Activated naive CD4-positive, alpha-beta T cell treated with anti-CD3 and anti-CD28 coated beads, Interleukin-2, amount 50 U/mL, for 72 hours (primary cell): ENCODE measurements at regions not wholly inside any gene's neighbourhood (a gene's known extent, or its start where the extent isn't known, plus 50 kb on each side); places are given as distances from the start of the nearest gene placed in this dataset.
"Not testable (repeated sequence)": the region's sequence is repeated elsewhere in the genome, so short reads cannot be mapped to it uniquely, and the experiment has no call there.

Experiments
- ATAC-seq, 2 donors: fragments of 150-1000 bp; cut with Tn5 transposase; 2 replicates each; pipeline ENCODE4 v1.10.0; 2021; ENCODE audit warnings: mild to moderate bottlenecking in 2 of 2, moderate library complexity in 2 of 2
- DNase-seq, 2 donors: peaks; one replicate each; pipeline ENCODE4 v3.0.0; 2021 to 2022; ENCODE audit warnings: low spot score in 2 of 2
- H3K27ac Mint-ChIP-seq, 2 donors: one replicate each; pipeline ENCODE4 v1.8.0; 2022; ENCODE audit warnings: mild to moderate bottlenecking in 2 of 2, mixed read lengths in 2 of 2
- H3K36me3 Mint-ChIP-seq, 2 donors: one replicate each; pipeline ENCODE4 v1.8.0; 2022; ENCODE audit warnings: mixed read lengths in 2 of 2
- H3K9me3 Mint-ChIP-seq, 2 donors: one replicate each; pipeline ENCODE4 v1.8.0; 2022; ENCODE audit warnings: mixed read lengths in 2 of 2

DNA sequence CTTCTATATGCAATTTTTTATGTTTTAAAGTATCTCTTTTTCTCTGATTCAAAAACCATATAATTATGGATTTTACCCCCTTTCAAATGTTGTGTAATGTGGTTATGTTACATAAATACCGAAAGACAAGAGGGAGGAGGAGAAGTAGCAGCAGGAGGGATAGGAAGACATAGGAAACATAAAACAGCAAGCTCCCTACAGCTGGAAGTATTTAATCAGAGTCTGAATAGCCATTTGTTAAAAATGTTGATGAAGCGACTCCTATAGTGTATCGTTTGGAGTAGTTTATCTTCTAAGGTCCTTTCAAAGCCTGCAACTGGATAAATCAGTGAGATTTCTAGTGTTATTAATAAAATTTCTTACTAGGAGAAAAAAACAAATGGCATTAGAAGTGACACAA lies 598.1 kb upstream of the GOLIM4 start:
- H3K36me3 Mint-ChIP-seq: no peaks in the 10 kb centered on the region
- ATAC-seq (no peak), DNase-seq (no peak)
- H3K9me3 Mint-ChIP-seq: peaks cover 3 to 21% of the 10 kb centered on the region in 2 donors
- H3K27ac Mint-ChIP-seq: no peak overlapping the region

DNA sequence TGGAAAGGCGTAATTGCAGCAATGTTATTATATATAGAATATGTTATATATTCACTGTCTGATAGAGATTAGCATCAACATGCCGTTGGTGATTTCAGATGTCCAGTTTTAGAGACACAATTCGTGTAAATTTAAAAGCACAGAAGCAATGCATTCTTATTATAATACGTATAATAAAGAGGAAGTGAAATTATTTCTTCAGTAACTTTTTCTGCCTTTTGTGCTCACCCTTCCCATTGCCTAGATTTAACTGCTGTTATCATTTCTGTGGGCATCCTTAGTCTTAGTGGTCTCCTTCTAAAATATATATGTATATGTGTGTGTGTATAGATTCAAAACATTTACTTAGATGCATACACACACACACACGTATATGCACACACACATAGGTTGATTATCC lies 592.5 kb upstream of the GOLIM4 start:
- H3K9me3 Mint-ChIP-seq: peaks cover 10 to 29% of the 10 kb centered on the region in 2 donors
- DNase-seq: no peak
- no peaks in the 10 kb centered on the region for H3K36me3 Mint-ChIP-seq
- no peak for ATAC-seq
- no peak overlapping the region for H3K27ac Mint-ChIP-seq

DNA sequence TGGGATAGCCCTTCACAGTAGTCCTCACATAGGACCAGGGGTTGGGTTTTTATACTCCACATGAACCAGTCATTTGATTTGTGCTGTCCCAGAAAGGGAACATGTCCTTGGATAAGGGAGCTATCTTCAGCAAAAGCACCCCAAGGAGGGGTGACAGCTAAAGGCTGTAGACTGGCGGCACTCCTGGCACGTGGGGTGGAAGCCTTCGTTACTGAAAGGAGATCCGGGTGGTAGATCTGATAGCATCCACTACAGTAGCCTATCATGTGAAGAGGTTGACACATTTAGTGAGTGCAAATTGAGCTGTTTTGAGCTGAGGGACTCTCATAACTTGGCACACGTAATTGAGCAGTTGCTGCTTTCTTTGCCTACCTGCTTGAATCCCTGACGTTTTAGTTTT lies 588.8 kb upstream of the GOLIM4 start:
- Mint-ChIP-seq H3K27ac (no peak overlapping the region), H3K9me3 (peaks cover 11 to 20% of the 10 kb centered on the region in 2 donors), H3K36me3 (peaks cover 0 to 4% of the 10 kb centered on the region in 2 donors)
- DNase-seq: no peak
- no peak for ATAC-seq

DNA sequence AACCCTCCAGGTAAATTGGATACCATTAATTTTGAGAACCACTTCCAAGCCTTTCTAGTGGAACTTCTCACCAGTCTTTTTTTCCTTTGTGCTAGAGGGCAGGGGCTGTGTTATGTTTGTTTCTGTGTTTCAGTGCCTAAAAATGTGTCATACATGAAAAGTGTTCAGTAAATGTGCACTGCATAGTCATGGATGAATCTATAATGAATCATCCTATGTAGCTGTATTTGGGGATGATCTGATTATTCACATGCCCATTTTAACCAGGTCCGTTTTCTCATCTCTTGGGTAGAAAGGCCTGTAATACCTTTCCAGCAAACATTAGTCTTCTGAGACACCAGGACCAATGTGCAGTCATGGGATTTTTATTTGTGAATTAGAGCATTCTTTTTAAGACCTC lies 583.0 kb upstream of the GOLIM4 start:
- Mint-ChIP-seq H3K36me3 (peaks cover 0 to 4% of the 10 kb centered on the region in 2 donors), H3K27ac (no peak overlapping the region), H3K9me3 (peaks cover 5 to 7% of the 10 kb centered on the region in 2 donors)
- DNase-seq (no peak), ATAC-seq (no peak)

- DNase-seq (no peak), ATAC-seq (no peak)
- H3K27ac Mint-ChIP-seq: no peak overlapping the region
- H3K36me3 Mint-ChIP-seq: no peaks in the 10 kb centered on the region
- peaks cover 0 to 5% of the 10 kb centered on the region in 2 donors for H3K9me3 Mint-ChIP-seq
Observed at GRCh38 chr3:168671091-168671490, 575.4 kb upstream of the GOLIM4 start.

GRCh38 chr3:168660879-168661657 lies 565.3 kb upstream of the GOLIM4 start:
- not testable (repeated sequence) for H3K9me3 Mint-ChIP-seq, ATAC-seq, H3K27ac Mint-ChIP-seq, DNase-seq, H3K36me3 Mint-ChIP-seq

DNA sequence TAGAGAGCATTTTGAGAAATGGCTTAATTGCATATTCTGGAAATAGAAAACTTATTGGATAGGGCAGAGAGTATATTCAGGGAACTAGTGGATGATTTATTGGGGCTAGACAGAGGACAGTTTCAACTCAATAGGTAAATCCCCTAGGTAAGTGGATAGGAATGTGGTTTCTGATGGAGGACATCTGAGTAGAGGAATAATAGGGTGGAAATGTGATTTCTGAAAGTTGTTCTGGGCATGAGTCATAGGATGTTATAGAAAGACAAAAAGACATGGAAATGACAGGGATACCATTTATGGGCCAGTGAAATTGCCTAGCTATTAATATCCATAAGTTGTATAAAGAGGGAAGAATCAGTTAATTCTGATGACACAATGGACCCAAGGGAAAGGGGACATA lies 563.3 kb upstream of the GOLIM4 start:
- ATAC-seq (no peak), DNase-seq (no peak)
- H3K36me3 Mint-ChIP-seq: no peaks in the 10 kb centered on the region
- no peak overlapping the region for H3K27ac Mint-ChIP-seq
- H3K9me3 Mint-ChIP-seq: peaks cover 0 to 5% of the 10 kb centered on the region in 2 donors

DNA sequence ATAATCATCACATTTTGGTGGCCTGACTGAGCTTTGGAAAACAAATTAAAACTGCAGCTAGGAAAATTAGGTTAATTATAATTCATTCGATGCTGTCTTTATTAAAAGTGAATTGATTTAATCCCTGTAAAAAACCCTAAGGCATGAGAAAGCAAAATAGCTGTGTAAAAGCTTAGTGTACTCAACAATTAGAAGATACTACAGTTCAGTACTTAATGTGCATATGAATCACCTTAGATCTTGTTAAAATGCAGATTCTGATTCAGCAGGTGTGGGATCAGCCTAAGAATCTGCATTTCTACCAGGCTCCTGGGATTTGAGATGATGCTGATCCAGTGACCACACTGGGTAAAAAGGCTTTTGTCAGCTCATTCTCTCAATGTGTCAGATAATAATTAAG lies 559.9 kb upstream of the GOLIM4 start:
- Mint-ChIP-seq H3K36me3 (no peaks in the 10 kb centered on the region), H3K27ac (no peak overlapping the region), H3K9me3 (peaks cover 0 to 5% of the 10 kb centered on the region in 2 donors)
- DNase-seq (no peak), ATAC-seq (no peak)

DNA sequence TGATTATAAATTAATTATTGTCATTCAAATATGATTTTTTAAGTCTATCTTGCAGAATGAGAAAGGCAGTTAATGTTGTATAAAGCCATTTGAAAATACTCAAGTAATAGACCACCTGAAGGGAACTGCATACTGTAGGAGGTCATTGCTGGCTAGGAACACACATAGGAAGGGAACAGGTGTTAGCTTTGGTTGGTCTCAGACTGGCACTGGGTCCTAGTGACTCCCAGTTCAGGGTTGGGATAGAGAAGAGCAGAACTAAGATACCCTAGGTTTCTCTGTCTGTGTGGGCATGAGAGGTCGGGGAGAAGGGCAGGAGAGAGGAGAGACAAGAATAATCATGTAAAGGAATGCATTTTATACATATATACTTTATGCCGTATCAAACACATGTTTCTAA lies 559.0 kb upstream of the GOLIM4 start:
- no peak for ATAC-seq
- H3K27ac Mint-ChIP-seq: no peak overlapping the region
- no peaks in the 10 kb centered on the region for H3K36me3 Mint-ChIP-seq
- H3K9me3 Mint-ChIP-seq: peaks cover 0 to 5% of the 10 kb centered on the region in 2 donors
- no peak for DNase-seq

GRCh38 chr3:168653255-168653654 lies 557.5 kb upstream of the GOLIM4 start:
- ATAC-seq (no peak), DNase-seq (no peak)
- Mint-ChIP-seq H3K9me3 (no peaks in the 10 kb centered on the region), H3K27ac (no peak overlapping the region), H3K36me3 (no peaks in the 10 kb centered on the region)

GRCh38 chr3:168648321-168648720 lies 552.6 kb upstream of the GOLIM4 start:
- DNase-seq: no peak
- no peak for ATAC-seq
- no peaks in the 10 kb centered on the region for H3K9me3 Mint-ChIP-seq
- H3K36me3 Mint-ChIP-seq: no peaks in the 10 kb centered on the region
- no peak overlapping the region for H3K27ac Mint-ChIP-seq

- Mint-ChIP-seq H3K36me3 (no peaks in the 10 kb centered on the region), H3K9me3 (no peaks in the 10 kb centered on the region), H3K27ac (no peak overlapping the region)
- ATAC-seq (no peak), DNase-seq (no peak)
Observed at GRCh38 chr3:168647582-168647981, 551.9 kb upstream of the GOLIM4 start.

GRCh38 chr3:168645180-168645579 lies 549.5 kb upstream of the GOLIM4 start:
- no peak for ATAC-seq
- Mint-ChIP-seq H3K36me3 (no peaks in the 10 kb centered on the region), H3K27ac (no peak overlapping the region), H3K9me3 (no peaks in the 10 kb centered on the region)
- no peak for DNase-seq

DNA sequence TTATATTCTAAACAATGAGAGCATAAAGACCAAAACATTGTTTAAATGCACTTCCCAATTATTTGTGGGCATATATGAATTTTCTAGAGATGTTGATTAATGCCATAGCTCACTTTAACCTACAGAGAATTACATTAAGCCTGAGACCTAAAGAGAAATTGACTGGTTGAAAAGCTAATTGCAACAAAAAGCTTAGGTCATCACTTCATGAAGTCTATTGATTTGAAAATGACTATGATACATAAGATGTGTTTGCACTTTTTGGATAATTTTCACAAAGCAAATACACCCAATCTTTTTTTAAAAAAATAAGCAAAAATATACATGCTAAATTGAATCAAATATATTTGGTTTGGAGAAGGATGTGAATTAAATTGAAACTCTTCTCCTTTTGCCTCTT lies 532.8 kb upstream of the GOLIM4 start:
- no peaks in the 10 kb centered on the region for H3K9me3 Mint-ChIP-seq
- H3K27ac Mint-ChIP-seq: no peak overlapping the region
- H3K36me3 Mint-ChIP-seq: no peaks in the 10 kb centered on the region
- DNase-seq: no peak
- no peak for ATAC-seq

GRCh38 chr3:168625477-168625876 lies 529.8 kb upstream of the GOLIM4 start:
- no peak for DNase-seq
- ATAC-seq: no peak
- Mint-ChIP-seq H3K9me3 (no peaks in the 10 kb centered on the region), H3K36me3 (no peaks in the 10 kb centered on the region), H3K27ac (no peak overlapping the region)

DNA sequence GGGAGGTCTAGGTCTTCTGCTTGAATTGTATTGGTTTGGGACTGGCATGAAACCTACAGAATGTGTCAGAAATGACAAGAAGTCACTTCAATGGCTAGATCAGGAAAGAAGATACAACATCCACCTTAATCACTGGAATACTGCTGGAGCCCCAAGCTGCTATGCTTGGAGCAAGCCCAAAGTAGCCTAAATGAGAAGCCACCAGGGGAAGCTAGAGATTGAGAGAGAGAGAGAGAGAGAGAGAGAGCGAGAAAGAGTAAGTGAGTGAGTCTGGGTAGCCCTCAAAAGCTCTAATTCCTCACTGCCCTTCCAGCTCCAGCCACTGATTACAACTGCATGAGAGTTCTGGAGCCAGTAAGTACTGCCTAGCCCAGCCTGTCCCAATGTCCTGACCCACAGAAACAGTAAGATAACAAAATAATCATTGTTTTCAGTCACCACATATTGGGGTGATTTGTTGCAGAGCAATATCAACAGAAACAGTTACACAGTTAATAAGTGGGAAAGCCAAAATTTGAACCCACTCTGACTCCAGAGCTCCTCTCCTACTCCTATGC lies 529.2 kb upstream of the GOLIM4 start:
- DNase-seq (no peak), ATAC-seq (no peak)
- Mint-ChIP-seq H3K27ac (no peak overlapping the region), H3K9me3 (no peaks in the 10 kb centered on the region), H3K36me3 (no peaks in the 10 kb centered on the region)

DNA sequence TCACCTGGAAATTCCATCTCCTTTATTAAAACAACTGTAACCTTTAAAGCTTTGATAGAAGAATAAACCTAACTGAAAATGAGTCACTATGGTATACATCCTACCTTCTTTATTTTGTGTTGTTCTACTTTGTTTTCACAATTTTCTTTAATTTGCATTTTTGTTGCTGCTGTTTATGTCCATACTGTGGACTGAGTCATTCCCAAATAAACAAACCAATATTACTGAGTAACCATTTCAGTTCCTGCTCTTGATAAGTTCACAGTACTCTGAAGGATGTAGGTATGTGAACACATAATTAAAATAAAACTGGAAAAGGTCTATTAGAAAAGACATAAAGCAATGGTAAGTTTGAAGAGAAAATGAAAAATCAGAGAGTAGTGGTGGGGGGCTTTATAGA lies 528.5 kb upstream of the GOLIM4 start:
- Mint-ChIP-seq H3K27ac (no peak overlapping the region), H3K9me3 (peaks cover 0 to 1% of the 10 kb centered on the region in 2 donors), H3K36me3 (no peaks in the 10 kb centered on the region)
- DNase-seq (no peak), ATAC-seq (no peak)

GRCh38 chr3:168622795-168623194 lies 527.1 kb upstream of the GOLIM4 start:
- peaks cover 0 to 6% of the 10 kb centered on the region in 2 donors for H3K9me3 Mint-ChIP-seq
- H3K36me3 Mint-ChIP-seq: no peaks in the 10 kb centered on the region
- no peak for ATAC-seq
- no peak overlapping the region for H3K27ac Mint-ChIP-seq
- DNase-seq: no peak
